Hematopoietic multipotent progenitor cell treated with erythropoietin and hydrocortisone succinate and interleukin-3 and kit ligand, for 17 days (in vitro differentiated cells): ENCODE measurements at regions not wholly inside any gene's neighbourhood (a gene's known extent, or its start where the extent isn't known, plus 50 kb on each side); places are given as distances from the start of the nearest gene placed in this dataset.

Experiments used
- DNase-seq: peaks from one replicate; pipeline ENCODE4 v3.0.0-alpha.2; 2015; ENCODE audit warnings: low spot score

DNA sequence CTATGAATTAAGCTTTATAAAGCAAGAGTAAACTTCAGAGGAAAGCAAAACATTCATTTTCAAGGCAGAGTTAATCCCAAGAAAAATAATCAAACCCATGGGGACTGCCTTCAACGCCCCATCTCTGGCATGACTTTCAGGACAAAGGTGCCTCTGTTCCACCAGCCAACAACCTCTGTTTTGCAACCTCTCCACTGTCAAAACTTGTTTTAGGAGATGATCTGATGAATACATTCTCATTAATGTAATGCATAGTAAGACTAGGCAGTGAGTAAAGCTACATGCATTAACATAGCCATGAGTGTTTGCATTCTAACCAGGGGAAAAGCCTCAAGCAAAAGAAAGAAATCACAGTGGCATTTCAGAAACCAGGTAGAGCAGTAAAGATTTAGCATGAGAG, 357.0 kb downstream of the FBXO15 start:
- DNase-seq = no peak

DNA sequence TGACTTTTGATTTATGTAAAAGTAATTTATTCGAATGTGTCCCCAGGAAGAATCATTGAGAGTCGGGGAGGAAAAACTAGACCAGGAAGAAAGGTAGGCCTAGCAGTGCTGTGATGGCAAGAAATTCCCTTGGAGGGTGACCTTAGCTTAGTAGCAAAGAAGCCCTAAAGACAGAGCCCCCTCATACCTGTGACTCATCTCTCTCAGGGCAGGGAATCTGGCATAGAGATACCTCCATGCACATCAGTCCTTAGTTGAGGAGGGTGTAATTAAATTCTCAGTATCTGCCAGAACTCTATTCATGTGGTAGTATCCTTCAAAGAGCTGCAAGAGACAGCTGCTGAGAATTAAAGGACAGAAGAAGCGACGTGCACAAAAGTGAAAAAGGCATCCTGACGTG, 360.3 kb downstream of the FBXO15 start:
- DNase-seq = no peak

GRCh38 chr18:73785300-73785699, 362.3 kb downstream of the FBXO15 start:
- DNase-seq = no peak

DNA sequence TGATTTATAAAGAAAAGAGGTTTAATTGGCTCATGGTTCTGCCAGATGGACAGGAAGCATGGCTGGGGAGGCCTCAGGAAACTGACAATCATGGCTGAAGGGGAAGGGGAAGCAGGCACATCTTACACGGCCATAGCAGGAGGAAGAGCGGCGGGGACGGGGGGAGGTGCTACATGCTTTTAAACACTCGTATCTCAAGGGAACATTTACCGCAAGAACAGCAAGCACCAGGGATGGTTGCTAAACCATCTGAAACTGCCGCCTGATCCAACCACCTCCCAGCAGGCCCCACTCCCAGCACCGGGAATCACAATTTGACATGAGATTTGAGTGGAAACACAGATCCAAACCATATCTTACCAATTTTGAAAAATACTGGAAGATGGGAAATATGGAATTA, 362.8 kb downstream of the FBXO15 start:
- DNase-seq = no peak

DNA sequence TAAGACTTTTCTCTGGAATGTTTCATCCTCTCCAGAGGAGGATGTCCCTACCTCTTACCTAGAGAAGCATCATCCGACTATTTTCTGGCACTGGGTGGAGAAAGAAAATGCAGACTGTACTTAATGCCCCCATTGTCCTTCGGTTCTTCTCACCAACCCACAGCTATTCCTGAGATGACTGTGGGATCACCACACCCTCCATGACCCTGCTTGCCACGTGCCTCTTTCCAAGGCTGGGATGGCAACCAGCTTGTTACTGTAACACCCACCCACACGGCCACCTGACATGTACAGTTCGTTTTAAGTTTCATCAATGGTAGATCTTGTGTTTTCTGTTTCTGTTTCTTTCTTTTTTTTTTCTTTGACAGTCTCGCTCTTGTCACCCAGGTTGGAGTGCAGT, 365.2 kb downstream of the FBXO15 start:
- DNase-seq = no peak

GRCh38 chr18:73780218-73780617, 367.4 kb downstream of the FBXO15 start:
- no peak for DNase-seq

DNA sequence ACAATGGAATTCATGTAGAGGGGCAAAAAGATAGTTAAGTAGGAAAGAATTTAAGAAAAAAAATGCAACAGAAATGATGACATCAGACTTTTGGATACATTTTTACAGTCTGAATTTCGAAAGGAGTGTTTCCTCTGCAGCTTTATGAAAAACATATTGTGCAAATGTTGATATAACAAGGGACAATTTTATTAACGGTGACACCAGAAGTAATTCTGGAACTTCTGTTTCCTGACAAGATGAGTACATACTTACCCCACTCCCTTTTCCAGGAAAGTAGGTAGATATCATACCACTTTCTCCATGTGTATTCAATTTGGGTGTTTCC, 369.6 kb downstream of the FBXO15 start:
- DNase-seq = no peak

- DNase-seq = no peak
Observed at GRCh38 chr18:73777356-73778031, 370.1 kb downstream of the FBXO15 start.

GRCh38 chr18:73774811-73775509, 372.7 kb downstream of the FBXO15 start:
- no peak for DNase-seq

DNA sequence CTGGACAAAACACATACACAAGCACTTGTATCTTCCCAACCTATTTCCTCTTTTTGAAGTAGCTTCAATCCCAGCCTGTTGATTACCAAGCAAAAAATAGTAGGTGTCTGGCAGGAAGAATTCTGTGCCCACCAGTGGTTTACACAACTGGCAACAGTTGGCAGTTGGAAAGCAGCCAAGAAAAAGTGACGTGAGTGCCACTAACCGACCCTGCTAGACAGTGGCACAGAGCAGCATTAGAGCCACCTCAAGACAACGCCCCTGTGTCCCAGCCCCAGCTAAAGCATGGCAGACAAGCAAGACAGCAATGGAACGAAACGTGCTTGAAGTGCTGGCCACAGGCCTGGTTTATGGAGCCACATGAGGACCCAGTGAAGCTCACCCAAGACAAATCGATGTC, 379.6 kb downstream of the FBXO15 start:
- DNase-seq = no peak

DNA sequence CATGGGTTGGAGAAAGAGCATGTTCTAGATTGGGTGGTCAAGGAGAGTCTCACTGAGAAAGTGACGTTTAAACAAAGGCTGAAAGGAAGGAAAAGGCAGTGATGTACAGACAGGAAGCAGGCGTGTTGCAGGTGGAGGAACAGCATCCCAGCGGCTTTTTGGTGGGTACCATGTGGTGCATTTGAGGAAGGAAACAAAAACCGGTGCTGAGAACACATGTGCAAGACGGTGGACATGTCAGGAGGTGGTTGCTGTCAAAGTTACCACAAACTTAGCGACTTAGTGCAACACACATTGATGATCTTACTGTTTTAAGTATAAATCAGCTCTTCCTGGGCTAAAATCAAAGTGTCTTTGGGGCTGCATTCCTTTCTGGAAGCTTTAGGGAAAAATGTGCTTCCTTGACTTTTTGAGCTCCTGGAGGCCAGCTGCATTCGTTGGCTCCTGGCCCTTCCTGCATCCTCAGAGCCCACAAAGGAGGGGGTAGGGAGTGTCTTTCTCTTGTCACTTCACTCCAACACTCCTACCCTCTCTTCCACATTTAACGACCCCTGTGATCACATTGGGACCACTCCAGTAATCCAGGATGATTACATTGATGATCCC, 380.6 kb downstream of the FBXO15 start:
- no peak for DNase-seq

DNA sequence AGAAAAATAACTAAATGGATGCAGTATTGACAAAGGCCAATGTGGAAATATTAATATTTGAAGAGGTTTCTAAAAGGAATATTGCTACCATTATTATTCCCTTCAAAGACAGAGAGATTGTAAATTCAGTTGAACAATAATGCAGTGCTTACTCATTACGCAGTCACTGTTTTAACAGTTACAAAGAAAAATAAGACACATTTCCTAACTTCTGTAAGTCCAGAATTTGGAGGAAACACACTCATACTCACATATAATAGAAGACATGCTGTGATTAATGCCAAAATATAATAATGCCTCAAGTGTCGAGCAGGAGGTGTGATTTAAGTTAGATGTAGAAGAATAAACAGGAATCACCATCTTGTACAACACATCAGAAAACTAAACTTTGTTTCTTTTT, 389.2 kb downstream of the FBXO15 start:
- no peak for DNase-seq

GRCh38 chr18:73756256-73757091, 391.2 kb downstream of the FBXO15 start:
- DNase-seq = no peak

GRCh38 chr18:73752965-73753364, 394.7 kb downstream of the FBXO15 start:
- no peak for DNase-seq

- DNase-seq = no peak
Observed at GRCh38 chr18:73752546-73752945, 395.1 kb downstream of the FBXO15 start.

GRCh38 chr18:73750052-73750451, 397.6 kb downstream of the FBXO15 start:
- DNase-seq = no peak

GRCh38 chr18:73749304-73749703, 398.3 kb downstream of the FBXO15 start:
- no peak for DNase-seq

DNA sequence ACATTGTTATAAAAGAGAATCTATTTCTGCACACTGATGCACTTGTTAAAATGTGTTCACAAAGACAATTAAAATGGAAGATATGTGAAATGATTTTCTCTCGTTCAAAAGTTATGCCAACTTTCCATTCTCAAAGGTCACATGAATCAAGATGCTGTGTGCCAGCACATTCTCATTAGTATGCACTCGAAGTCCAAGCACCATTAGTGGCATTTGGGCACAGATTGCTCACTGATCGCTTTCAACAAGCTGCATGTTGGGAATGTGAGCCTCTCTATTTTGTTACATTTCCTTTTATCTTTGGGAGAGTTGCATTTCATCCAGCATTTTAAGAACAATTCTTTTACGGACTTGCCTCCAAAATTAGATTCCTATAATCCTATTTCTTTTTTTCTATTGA, 398.9 kb downstream of the FBXO15 start:
- no peak for DNase-seq

DNA sequence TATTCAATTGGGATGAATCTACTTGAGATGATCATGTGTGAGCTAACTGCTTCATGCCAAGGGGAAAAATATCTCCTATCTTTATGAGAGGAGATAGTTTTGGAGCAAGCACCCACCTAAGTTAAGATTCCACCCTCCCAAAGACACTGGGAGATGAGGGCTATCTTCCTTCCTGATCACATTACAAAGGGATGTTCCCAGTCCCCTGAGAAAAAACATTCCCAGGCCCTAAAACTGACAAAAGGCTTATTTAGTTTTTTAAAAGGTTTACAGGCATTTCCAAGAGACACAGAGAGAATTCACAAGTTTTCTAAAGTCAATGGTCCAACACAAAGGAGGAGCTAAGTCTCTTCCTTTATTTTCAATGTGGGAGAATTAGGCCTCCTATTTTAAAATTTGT, 401.5 kb downstream of the FBXO15 start:
- no peak for DNase-seq

DNA sequence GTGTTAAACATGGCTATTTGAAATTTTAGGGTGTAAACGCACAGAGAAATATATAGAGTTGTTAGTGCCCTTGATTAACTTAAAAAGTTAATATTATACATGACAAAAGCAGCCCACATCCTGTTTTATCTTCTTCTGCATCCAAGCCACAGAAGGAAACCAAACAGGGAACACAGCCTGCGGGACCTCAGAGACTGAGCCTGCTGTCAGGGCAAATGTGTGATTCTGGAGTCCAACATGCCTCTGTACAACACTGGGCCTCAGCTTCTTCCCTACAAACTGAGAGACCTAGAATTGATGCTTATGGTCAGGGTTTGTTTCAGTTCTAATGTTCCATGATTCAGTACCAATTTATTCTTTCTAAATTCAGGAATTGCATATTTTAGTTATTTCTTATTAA, 404.7 kb downstream of the FBXO15 start:
- DNase-seq = no peak

DNA sequence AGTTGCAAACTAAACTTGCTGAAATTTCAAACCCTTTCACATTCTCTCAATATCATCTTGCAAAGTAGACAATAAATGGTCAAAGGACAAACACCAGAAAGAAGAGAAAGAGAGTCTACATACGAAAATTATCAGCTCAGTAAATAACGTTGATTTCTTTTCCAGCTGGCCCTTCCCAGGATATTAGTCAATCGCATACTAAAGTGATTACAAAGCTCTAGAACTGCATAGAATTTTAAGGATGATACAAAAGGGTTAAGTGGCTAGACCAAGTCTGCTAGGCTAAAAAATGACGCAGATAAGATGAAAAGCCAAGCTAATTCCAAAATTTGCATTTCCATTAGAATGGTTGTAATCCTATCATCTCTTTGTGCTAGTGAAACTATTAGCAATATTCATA, 405.7 kb downstream of the FBXO15 start:
- no peak for DNase-seq

- no peak for DNase-seq
Observed at GRCh38 chr18:73739098-73739497, 408.5 kb downstream of the FBXO15 start.

GRCh38 chr18:73737990-73738389, 409.6 kb downstream of the FBXO15 start:
- no peak for DNase-seq
